OCI-LY7 (cell line): ENCODE measurements at regions not wholly inside any gene's neighbourhood (a gene's known extent, or its start where the extent isn't known, plus 50 kb on each side); places are given as distances from the start of the nearest gene placed in this dataset.
A peak's percentile ranks its signal among the peaks of the same experiment; 100 is the strongest.

Experiments
- BruUV-seq: library from RNA; stranded (reverse); fragments of 400-500 nt; replicated peaks from 2 replicates; lab custom pipeline; 2021; lab: Mats Ljungman, UMichigan
- CTCF ChIA-PET: fragments of 300-600 bp; sonication (Branson Sonifier 250); formaldehyde crosslinking; loops from one replicate; lab custom pipeline; 2022; ENCODE audit warnings: antibody characterized with exemption; ENCODE audit not compliant: unreplicated experiment; lab: Charles Lee
- POLR2A ChIA-PET: fragments of 300-600 bp; sonication (Branson Sonifier 250); formaldehyde crosslinking; loops from one replicate; lab custom pipeline; 2022; ENCODE audit warnings: antibody characterized with exemption; lab: Charles Lee
- DNase-seq: peaks from one replicate; pipeline ENCODE4 v3.0.0-alpha.2; 2015; ENCODE audit warnings: low spot score
- H2AFZ ChIP-seq: fragments of 200-600 bp; sonication (generic), shearing (Covaris generic); 2 replicates; pipeline ENCODE4 v1.6.1; 2014; ENCODE audit warnings: mild to moderate bottlenecking, antibody characterized with exemption, low read length, moderate library complexity
- H3K27ac ChIP-seq: fragments of 200-600 bp; sonication (generic); 2 replicates; pipeline ENCODE4 v1.5.1; 2014; ENCODE audit warnings: mixed run types, low read depth, mild to moderate bottlenecking, moderate library complexity, low read length, inconsistent platforms; ENCODE audit not compliant: poor library complexity, severe bottlenecking
- H3K36me3 ChIP-seq: fragments of 200-600 bp; sonication (generic); 2 replicates; pipeline ENCODE4 v1.6.1; 2014; ENCODE audit warnings: mild to moderate bottlenecking, antibody characterized with exemption, low read length, moderate library complexity, mixed read lengths; ENCODE audit not compliant: insufficient read depth
- H3K4me1 ChIP-seq: fragments of 200-600 bp; sonication (generic); 2 replicates; pipeline ENCODE4 v1.5.1; 2014; ENCODE audit warnings: mild to moderate bottlenecking, low read length; ENCODE audit not compliant: insufficient read depth, poor library complexity, severe bottlenecking
- H3K4me2 ChIP-seq: fragments of 200-600 bp; sonication (generic); 2 replicates; pipeline ENCODE4 v1.6.1; 2014; ENCODE audit warnings: mild to moderate bottlenecking, low read length
- H3K4me3 ChIP-seq: fragments of 200-600 bp; sonication (generic); 2 replicates; pipeline ENCODE4 v1.5.1; 2014; ENCODE audit warnings: mild to moderate bottlenecking, low read depth, low read length; ENCODE audit not compliant: poor library complexity, severe bottlenecking
- H3K79me2 ChIP-seq: fragments of 200-600 bp; sonication (generic); 2 replicates; pipeline ENCODE4 v1.6.1; 2016; ENCODE audit warnings: low read depth, mild to moderate bottlenecking, low read length, moderate library complexity, mixed read lengths; ENCODE audit not compliant: insufficient read depth
- H3K9me2 ChIP-seq: fragments of 200-600 bp; sonication (generic); 2 replicates; pipeline ENCODE4 v1.6.1; 2016; ENCODE audit warnings: mild to moderate bottlenecking, low read length, mixed read lengths; ENCODE audit not compliant: insufficient read depth
- H3K9me3 ChIP-seq: fragments of 200-600 bp; sonication (generic); 2 replicates; pipeline ENCODE4 v1.6.1; 2014; ENCODE audit warnings: mild to moderate bottlenecking, mixed run types, low read length, mixed read lengths
- H4K20me1 ChIP-seq: fragments of 200-600 bp; sonication (generic); 2 replicates; pipeline ENCODE4 v1.6.1; 2014; ENCODE audit warnings: mild to moderate bottlenecking, antibody characterized with exemption, low read length, moderate library complexity, mixed read lengths; ENCODE audit not compliant: insufficient read depth
- EZH2phosphoT487 ChIP-seq: fragments of 200-600 bp; sonication (generic); IDR thresholded peaks from 2 replicates; pipeline ENCODE4 v1.6.1; 2018; ENCODE audit warnings: low read depth, borderline replicate concordance, mild to moderate bottlenecking, mixed run types, antibody characterized with exemption, low read length, moderate library complexity, mixed read lengths
- intact Hi-C: fragments of 100-400 bp; cut with micrococcal nuclease; formaldehyde crosslinking; loops from one replicate; pipeline ENCODE4 v1.10.0; 2022; ENCODE audit not compliant: unreplicated experiment
- TF ChIP-seq, protein P1 (sequence below): fragments of 200-600 bp; sonication (generic); conservative IDR thresholded peaks from 2 replicates; pipeline ENCODE4 v1.5.1; 2014; ENCODE audit warnings: mild to moderate bottlenecking, antibody characterized with exemption, low read length, moderate library complexity, mixed read lengths

DNA sequence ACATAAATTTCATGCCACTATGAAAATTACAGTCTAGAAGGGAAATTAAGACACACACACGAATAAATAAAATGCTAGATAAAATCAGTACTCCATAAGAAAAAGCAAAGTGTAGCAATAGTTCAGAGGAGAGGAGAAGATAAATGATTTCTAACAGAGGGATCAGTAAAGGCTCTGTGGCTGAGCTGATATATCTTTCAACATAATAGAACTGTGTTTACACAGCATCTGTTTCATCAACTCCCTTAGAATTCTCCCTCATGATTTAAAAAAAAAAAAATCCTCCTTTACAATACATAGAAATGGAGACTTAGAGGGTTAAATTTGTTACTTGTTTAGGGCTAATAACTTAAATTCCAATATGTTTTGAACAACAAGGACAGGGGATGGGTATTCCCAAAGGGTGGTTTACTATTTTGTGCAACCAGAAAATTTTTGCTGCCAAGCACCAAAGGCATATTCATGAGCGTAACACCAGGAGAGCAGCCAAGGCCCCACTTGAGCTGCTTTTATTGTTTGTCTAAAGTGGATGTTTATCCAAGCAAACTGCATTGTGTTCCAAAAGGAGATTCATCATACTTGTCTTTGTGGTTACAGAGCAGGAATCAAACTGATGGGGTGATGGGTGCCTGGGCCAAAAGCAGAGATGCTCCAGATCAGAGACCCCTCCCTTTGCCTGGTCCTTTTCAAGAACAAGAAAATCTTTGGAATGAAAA is 162.7 kb downstream of the BMP4 start:
- no peak for DNase-seq
- Histone ChIP-seq H3K9me3 (no peaks in the 10 kb centered on the region), H3K27ac (no peak overlapping the region), H4K20me1 (no peaks in the 10 kb centered on the region), H2AFZ (no peak overlapping the region), H3K4me1 (no peaks in the 10 kb centered on the region), H3K9me2 (no peaks in the 10 kb centered on the region), H3K4me3 (no peak overlapping the region), H3K36me3 (no peaks in the 10 kb centered on the region), H3K4me2 (no peak overlapping the region), H3K79me2 (no peaks in the 10 kb centered on the region)
- ChIA-PET POLR2A (no interaction called here), CTCF (no interaction called here)
- no TSS peak for BruUV-seq
- TF ChIP-seq, protein P1, sequence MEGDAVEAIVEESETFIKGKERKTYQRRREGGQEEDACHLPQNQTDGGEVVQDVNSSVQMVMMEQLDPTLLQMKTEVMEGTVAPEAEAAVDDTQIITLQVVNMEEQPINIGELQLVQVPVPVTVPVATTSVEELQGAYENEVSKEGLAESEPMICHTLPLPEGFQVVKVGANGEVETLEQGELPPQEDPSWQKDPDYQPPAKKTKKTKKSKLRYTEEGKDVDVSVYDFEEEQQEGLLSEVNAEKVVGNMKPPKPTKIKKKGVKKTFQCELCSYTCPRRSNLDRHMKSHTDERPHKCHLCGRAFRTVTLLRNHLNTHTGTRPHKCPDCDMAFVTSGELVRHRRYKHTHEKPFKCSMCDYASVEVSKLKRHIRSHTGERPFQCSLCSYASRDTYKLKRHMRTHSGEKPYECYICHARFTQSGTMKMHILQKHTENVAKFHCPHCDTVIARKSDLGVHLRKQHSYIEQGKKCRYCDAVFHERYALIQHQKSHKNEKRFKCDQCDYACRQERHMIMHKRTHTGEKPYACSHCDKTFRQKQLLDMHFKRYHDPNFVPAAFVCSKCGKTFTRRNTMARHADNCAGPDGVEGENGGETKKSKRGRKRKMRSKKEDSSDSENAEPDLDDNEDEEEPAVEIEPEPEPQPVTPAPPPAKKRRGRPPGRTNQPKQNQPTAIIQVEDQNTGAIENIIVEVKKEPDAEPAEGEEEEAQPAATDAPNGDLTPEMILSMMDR, result no peak
- no peak for TF ChIP-seq EZH2phosphoT487
- intact Hi-C loops, result no loop called here

DNA sequence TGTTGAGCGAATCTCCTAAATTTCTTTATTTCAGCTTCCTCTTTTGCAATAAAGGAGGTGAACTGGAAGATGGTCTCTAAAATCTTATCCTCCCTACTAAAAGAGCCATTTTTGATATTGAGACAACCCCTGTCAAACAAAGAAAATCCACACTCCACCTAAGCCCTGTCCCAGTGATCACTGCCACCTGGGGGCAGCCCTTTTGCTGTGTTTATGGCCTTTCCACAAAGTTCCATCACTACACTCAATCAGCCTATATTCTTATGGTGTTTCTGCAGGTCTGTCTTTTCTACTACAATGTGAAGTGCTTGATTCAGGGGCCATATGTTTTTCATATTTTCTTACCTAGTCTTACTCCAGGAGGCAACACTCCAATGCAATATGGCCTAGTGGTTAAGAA is 163.7 kb downstream of the BMP4 start:
- H3K79me2 ChIP-seq, result no peaks in the 10 kb centered on the region
- no peaks in the 10 kb centered on the region for H4K20me1 ChIP-seq
- no peak overlapping the region for H3K4me2 ChIP-seq
- intact Hi-C loops, result no loop called here
- no peak overlapping the region for H3K27ac ChIP-seq
- no peaks in the 10 kb centered on the region for H3K4me1 ChIP-seq
- ChIA-PET POLR2A (no interaction called here), CTCF (no interaction called here)
- no peak for TF ChIP-seq EZH2phosphoT487
- TF ChIP-seq, protein P1, result peak; percentile 40
- no peak overlapping the region for H2AFZ ChIP-seq
- H3K9me3 ChIP-seq, result no peaks in the 10 kb centered on the region
- H3K36me3 ChIP-seq, result no peaks in the 10 kb centered on the region
- DNase-seq, result no peak
- no peaks in the 10 kb centered on the region for H3K9me2 ChIP-seq
- H3K4me3 ChIP-seq, result no peak overlapping the region
- no TSS peak for BruUV-seq

DNA sequence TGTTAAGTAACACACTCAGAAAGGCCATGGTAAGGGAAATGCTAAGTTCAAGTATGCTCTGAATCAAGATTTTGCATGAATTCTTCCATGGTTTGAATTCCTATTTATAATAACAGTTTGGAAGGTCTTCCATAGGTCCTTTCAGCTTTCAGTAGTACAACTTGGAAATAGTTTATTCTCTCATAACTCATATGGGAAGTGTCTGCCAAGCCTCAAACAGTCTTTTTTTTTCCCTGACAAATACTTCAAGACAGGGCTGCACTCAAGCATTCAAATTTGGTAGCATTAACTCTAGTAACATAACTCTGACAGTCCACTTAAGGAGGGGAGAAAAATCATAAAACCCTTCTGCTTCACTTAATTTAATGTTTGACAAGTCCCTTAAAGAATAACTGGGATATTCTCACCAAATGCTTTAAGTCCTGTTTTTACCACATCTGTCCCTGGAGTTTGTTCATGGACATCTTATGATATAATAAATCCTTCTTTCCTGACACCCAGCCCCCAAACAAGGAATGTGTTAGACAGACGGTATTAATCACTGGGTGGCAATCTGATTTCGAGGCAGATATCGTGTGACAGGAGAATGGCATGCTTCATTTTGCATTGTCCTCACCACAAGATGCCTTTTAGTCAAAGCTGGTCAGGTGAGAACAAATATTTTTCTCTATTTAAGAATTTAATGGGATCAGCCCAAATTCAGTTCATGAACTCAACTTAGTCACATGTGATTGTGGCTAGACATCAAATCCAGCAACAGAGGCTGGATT is 165.7 kb downstream of the BMP4 start:
- Histone ChIP-seq H3K4me3 (no peak overlapping the region), H2AFZ (no peak overlapping the region), H3K27ac (no peak overlapping the region), H3K9me2 (no peaks in the 10 kb centered on the region), H3K4me1 (no peaks in the 10 kb centered on the region), H3K4me2 (no peak overlapping the region), H4K20me1 (no peaks in the 10 kb centered on the region), H3K36me3 (no peaks in the 10 kb centered on the region), H3K79me2 (no peaks in the 10 kb centered on the region), H3K9me3 (no peaks in the 10 kb centered on the region)
- POLR2A ChIA-PET, result no interaction called here
- TF ChIP-seq, protein P1, result no peak
- no peak for TF ChIP-seq EZH2phosphoT487
- intact Hi-C loops, result no loop called here
- CTCF ChIA-PET, result no interaction called here
- DNase-seq, result no peak
- BruUV-seq, result no TSS peak
